ENCODE measurements at regions not wholly inside any gene's neighbourhood (a gene's known extent, or its start where the extent isn't known, plus 50 kb on each side); places are given as distances from the start of the nearest gene placed in this dataset.

DNA sequence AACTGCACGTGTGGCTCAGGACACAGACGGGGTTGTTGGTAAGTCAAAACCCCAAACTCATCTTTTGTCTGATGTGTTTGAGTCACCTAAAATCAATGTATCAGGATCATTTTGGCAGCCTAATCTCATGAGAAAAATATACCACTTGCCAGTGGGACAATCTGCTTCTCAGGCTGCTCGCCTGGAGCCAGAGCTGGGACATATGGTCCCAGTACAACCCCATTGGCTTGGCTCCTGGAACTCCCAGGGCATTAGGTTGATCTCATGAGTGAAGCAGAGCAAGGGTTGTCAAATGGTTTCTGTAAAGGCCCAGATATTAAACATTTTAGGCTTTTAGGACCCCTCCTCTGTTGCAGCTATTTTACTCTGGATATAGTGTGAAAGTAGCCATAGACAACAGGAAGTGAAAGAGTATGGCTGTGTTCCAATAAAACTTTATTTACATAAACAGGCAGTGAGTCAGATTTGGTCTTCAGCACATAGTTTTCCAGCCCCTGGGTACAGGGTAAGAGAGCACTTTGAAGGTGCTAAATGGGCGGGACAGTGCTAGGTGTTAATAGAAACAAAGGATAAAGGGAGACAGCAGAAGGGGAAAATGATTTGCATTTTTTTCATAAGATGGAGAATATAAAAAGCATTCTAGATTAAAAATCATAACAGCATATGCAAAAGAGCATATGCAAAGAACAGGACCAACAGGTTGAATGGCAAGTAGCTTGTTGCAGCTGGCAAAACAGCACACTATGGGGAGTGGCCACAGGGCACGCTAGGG, 290.8 kb downstream of the KCNS3 start:
- H3K4me3 ChIP-seq (ENCODE audit: low read depth, poor library complexity, severe bottlenecking) = no peak overlapping the region
- TF ChIP-seq, protein P1, sequence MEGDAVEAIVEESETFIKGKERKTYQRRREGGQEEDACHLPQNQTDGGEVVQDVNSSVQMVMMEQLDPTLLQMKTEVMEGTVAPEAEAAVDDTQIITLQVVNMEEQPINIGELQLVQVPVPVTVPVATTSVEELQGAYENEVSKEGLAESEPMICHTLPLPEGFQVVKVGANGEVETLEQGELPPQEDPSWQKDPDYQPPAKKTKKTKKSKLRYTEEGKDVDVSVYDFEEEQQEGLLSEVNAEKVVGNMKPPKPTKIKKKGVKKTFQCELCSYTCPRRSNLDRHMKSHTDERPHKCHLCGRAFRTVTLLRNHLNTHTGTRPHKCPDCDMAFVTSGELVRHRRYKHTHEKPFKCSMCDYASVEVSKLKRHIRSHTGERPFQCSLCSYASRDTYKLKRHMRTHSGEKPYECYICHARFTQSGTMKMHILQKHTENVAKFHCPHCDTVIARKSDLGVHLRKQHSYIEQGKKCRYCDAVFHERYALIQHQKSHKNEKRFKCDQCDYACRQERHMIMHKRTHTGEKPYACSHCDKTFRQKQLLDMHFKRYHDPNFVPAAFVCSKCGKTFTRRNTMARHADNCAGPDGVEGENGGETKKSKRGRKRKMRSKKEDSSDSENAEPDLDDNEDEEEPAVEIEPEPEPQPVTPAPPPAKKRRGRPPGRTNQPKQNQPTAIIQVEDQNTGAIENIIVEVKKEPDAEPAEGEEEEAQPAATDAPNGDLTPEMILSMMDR (IDR thresholded peaks at IDR 0.05) = no peak
- no peak for TF ChIP-seq POLR2A (IDR thresholded peaks at IDR 0.05)
- no peak for DNase-seq (ENCODE audit: low spot score in 2 of 2)
- intact Hi-C loops (cut with DNase I; ENCODE audit: low total_unique reads) = no loop called here
- WGBS, 2 donors = 50 to 80% methylated on average over 5 of the region's 5 CpGs

DNA sequence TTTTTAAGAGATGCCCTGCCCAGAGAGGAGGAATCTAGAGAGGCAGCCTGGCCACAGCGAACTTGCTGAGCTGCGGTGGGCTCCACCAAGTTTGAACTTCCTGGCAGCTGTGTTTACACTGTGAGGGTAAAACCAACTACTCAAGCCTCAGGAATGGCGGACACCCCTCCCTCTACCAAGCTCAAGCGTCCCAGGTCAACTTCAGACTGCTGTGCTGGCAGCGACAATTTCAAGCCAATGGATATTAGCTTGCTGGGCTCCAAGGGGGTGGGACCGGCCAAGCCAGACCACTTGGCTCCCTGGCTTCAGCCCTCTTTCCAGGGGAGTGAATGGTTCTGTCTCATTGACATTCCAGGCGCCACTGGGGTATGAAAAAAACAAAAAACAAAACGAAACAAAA, 289.4 kb downstream of the KCNS3 start:
- DNase-seq (ENCODE audit: low spot score in 2 of 2) = no peak
- intact Hi-C loops (cut with DNase I; ENCODE audit: low total_unique reads) = no loop called here
- WGBS, 2 donors = 91 to 92% methylated on average over 7 to 8 of the region's 8 CpGs
- no peak overlapping the region for H3K4me3 ChIP-seq (ENCODE audit: low read depth, poor library complexity, severe bottlenecking)
- TF ChIP-seq, protein P1 (IDR thresholded peaks at IDR 0.05) = no peak
- no peak for TF ChIP-seq POLR2A (IDR thresholded peaks at IDR 0.05)

DNA sequence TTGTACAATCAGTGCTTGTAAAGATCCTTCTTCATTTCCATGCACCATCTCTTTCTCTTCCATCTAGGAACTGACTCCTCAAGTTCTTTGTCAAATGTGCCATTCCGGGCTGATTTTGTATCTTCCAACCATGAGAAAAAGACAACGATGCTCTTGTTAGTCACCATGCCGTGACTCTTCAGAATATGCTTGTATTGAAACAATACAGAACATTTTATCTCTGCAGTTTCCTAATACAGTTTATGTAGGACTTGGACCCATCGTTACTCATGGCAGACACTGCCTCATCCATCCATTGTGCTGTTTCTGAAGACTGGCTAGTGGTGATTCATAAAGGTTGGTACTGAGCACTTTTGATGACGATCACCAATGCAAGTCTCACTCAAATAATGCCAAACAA, 283.2 kb downstream of the KCNS3 start:
- TF ChIP-seq, protein P1 (IDR thresholded peaks at IDR 0.05) = no peak
- no peak for TF ChIP-seq POLR2A (IDR thresholded peaks at IDR 0.05)
- no peak for DNase-seq (ENCODE audit: low spot score in 2 of 2)
- no peak overlapping the region for H3K4me3 ChIP-seq (ENCODE audit: low read depth, poor library complexity, severe bottlenecking)
- intact Hi-C loops (cut with DNase I; ENCODE audit: low total_unique reads) = no loop called here
- WGBS, 2 donors = 95% methylated on average over 5 of the region's 5 CpGs

DNA sequence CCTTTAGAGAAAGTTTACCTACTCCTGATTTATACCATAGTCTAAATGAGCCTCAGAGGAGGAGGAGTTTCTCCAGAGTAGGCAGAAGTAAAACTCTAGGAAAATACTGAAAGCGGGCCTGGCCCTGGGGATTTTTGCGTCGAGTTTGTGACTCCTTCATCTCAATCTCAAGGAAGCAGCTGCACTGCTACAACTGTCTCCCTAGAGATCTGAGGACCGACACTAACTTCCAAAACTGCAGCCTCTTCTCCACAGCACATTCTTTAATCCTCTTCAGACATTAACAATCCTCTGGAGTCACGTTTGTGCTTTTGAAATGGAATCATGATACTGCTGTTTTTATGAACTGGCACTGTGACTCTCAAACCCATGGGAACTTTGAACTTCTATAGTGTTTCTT, 281.4 kb downstream of the KCNS3 start:
- WGBS, 2 donors = 51 to 65% methylated on average over 5 of the region's 5 CpGs
- no peak for TF ChIP-seq POLR2A (IDR thresholded peaks at IDR 0.05)
- TF ChIP-seq, protein P1 (IDR thresholded peaks at IDR 0.05) = no peak
- intact Hi-C loops (cut with DNase I; ENCODE audit: low total_unique reads) = loop anchor here (10.0 kb wide), 1 partner anchor 315 kb away; no protein-coding TSS in a partner anchor
- DNase-seq (ENCODE audit: low spot score in 2 of 2) = no peak
- H3K4me3 ChIP-seq (ENCODE audit: low read depth, poor library complexity, severe bottlenecking) = no peak overlapping the region

DNA sequence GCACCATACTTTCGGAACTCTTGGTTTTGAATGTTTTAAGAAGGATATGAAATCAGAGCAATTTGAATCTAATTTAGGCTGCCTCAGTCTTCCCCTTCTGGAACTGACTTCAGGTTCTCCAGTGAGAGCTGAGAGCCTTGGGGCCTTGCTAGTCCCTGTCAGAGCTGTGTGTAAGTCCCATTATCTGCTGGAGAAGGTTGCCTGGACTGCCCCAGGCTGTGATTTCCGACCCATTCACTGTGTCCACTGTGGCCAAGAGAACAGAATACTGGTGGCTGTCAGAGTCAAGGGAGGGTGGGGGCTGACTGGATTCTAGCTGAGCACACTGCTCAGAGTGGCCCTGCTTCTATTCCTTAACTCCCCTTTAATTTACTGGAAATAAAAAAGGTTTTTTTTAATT, 278.0 kb downstream of the KCNS3 start:
- no peak overlapping the region for H3K4me3 ChIP-seq (ENCODE audit: low read depth, poor library complexity, severe bottlenecking)
- DNase-seq (ENCODE audit: low spot score in 2 of 2) = no peak
- no peak for TF ChIP-seq POLR2A (IDR thresholded peaks at IDR 0.05)
- TF ChIP-seq, protein P1 (IDR thresholded peaks at IDR 0.05) = no peak
- intact Hi-C loops (cut with DNase I; ENCODE audit: low total_unique reads) = loop anchor here (10.0 kb wide), 1 partner anchor 312 kb away; no protein-coding TSS in a partner anchor
- WGBS, 2 donors = 79 to 83% methylated on average over 2 of the region's 2 CpGs
